ENCODE measurements at regions not wholly inside any gene's neighbourhood (a gene's known extent, or its start where the extent isn't known, plus 50 kb on each side); places are given as distances from the start of the nearest gene placed in this dataset.

GRCh38 chrX:22396408-22396807, 123.7 kb downstream of the CBLL2 start:
- DNase-seq: no peak

- DNase-seq: no peak
Observed at GRCh38 chrX:22397566-22397965, 124.9 kb downstream of the CBLL2 start.

- DNase-seq: no peak
Observed at GRCh38 chrX:22399437-22400192, 126.9 kb downstream of the CBLL2 start.

- DNase-seq: no peak
Observed at GRCh38 chrX:22404297-22404696, 131.6 kb downstream of the CBLL2 start.

GRCh38 chrX:22406201-22406737, 133.6 kb downstream of the CBLL2 start:
- no peak for DNase-seq

- no peak for DNase-seq
Observed at GRCh38 chrX:22409418-22409817, 136.7 kb downstream of the CBLL2 start.

- no peak for DNase-seq
Observed at GRCh38 chrX:22424122-22424915, 151.6 kb downstream of the CBLL2 start.

GRCh38 chrX:22424919-22425318, 152.2 kb downstream of the CBLL2 start:
- DNase-seq: no peak

GRCh38 chrX:22429704-22430103, 157.0 kb downstream of the CBLL2 start:
- DNase-seq: no peak

- no peak for DNase-seq
Observed at GRCh38 chrX:22430701-22431100, 158.0 kb downstream of the CBLL2 start.

- DNase-seq: no peak
Observed at GRCh38 chrX:22433292-22434070, 160.8 kb downstream of the CBLL2 start.

GRCh38 chrX:22445880-22446279, 173.2 kb downstream of the CBLL2 start:
- no peak for DNase-seq

GRCh38 chrX:22462959-22463358, 190.2 kb downstream of the CBLL2 start:
- DNase-seq: no peak

GRCh38 chrX:22467571-22467970, 194.9 kb downstream of the CBLL2 start:
- no peak for DNase-seq

GRCh38 chrX:22481436-22481835, 208.7 kb downstream of the CBLL2 start:
- DNase-seq: no peak

- no peak for DNase-seq
Observed at GRCh38 chrX:22486296-22486695, 213.6 kb downstream of the CBLL2 start.

GRCh38 chrX:22516893-22517292, 244.2 kb downstream of the CBLL2 start:
- no peak for DNase-seq

GRCh38 chrX:22520128-22520828, 247.6 kb downstream of the CBLL2 start:
- no peak for DNase-seq

- no peak for DNase-seq
Observed at GRCh38 chrX:22526339-22526738, 253.6 kb downstream of the CBLL2 start.

GRCh38 chrX:22527302-22527701, 254.6 kb downstream of the CBLL2 start:
- DNase-seq: no peak

GRCh38 chrX:22533898-22534297, 261.2 kb downstream of the CBLL2 start:
- DNase-seq: no peak

- no peak for DNase-seq
Observed at GRCh38 chrX:22534643-22535042, 261.9 kb downstream of the CBLL2 start.

Data from stimulated activated CD4-positive, alpha-beta T cell treated with anti-CD3 and anti-CD28 coated beads, Interleukin-15, amount 100 ng/mL, for 24 hours (primary cell).